HT1080 (cell line): ENCODE measurements at regions not wholly inside any gene's neighbourhood (a gene's known extent, or its start where the extent isn't known, plus 50 kb on each side); places are given as distances from the start of the nearest gene placed in this dataset.
"Not testable (repeated sequence)": the region's sequence is repeated elsewhere in the genome, so short reads cannot be mapped to it uniquely, and the experiment has no call there.

Experiments used
- DNase-seq: peaks from one replicate; pipeline ENCODE4 v3.0.0-alpha.2; 2015; ENCODE audit warnings: low read depth

DNA sequence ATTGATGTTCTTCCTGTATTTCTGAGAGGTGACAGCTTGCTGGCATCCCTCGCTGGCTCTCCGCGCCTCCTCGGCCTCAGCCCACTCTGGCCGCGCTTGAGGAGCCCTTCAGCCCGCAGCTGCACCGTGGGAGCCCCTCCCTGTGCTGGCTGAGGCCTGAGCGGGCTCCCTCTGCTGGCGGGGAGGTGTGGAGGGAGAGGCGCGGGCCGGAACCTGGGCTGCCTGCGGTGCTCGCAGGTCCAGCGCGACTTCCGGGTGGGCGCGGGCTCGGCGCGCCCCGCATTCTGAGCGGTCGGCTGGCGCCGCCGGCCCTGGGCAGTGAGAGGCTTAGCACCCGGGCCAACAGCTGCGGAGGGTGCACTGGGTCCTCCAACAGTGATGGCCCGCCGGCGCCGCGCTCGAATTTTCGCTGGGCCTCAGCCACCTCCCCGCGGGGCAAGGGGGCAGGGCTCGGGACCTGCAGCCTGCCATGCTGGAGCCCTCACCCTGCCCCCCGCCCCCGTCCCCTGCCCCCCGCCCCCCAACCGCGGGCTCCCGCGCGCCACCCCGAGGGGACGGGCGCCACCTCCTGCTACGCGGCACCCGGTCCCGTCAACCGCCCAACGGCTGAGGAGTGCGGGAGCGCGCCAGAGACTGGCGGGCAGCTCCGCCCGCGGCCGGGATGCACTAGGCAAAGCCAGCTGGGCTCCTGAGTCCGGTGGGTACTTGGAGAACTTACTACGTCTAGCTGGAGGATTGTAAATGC, 1353.4 kb upstream of the CDH18 start:
- peak; percentile 11 for DNase-seq

GRCh38 chr5:21340233-21340632, 1352.2 kb upstream of the CDH18 start:
- DNase-seq = not testable (repeated sequence)

- peak; percentile 3 for DNase-seq
Measured at GRCh38 chr5:21336478-21336877, 1348.5 kb upstream of the CDH18 start.

DNA sequence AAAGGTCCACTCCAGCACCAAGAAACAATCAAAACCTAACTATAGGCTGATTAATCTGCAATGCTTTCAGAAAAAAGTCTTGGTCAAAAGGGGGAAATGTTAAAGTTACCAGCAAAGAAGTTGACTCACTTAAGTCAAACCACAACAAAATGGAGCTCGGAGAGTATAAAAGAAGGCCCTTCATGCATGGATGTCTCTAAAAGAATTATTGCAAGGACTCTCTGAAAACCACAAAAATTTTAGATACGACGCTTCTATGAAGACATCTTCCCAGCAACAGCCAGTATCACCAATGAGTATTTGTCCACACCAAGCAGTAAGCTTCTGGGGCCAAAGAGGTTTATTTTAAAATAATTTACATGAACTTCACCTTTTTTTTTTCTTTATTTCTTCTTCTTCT, 1327.4 kb upstream of the CDH18 start:
- not testable (repeated sequence) for DNase-seq

- DNase-seq = not testable (repeated sequence)
Measured at GRCh38 chr5:21301205-21301604, 1313.2 kb upstream of the CDH18 start.

GRCh38 chr5:21274361-21274760, 1286.4 kb upstream of the CDH18 start:
- not testable (repeated sequence) for DNase-seq

DNA sequence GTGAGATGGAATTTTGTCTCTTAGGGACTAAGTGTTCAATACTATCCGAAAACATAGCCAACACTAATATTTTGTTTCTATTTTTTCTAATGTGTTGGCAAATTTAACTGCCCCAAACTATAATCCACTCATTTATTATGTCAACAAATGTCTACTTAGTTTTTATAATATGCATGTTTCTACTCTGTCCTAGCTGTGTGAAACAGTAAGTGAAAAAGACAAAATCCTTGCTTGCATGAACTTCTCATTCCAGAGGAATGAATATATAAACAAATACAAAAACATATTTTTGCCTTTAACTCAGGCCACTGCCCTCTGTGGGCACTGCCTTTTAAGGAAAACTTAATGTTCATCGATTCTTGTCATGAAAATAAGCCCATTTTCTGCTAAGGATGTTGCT, 1275.4 kb upstream of the CDH18 start:
- no peak for DNase-seq

DNA sequence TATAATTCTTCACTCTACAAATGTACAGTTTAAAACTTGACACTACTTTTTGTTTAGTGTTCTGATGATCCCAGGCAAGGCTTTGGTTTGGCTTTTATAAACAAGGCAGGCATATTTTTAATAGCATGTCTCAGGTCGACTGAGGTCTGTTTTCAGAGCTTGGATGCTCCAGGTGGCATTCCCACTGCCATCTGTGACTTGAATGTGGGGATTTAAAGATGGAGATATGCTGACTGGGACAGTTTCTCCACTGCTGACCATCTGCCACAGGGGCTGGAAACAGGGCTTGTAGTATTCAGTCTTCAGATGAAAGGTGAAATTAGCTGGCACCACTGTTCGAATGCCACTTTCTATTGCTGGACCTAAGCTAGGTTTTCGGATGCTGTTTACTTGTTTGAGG, 1266.2 kb upstream of the CDH18 start:
- no peak for DNase-seq

GRCh38 chr5:21244982-21245381, 1257.0 kb upstream of the CDH18 start:
- no peak for DNase-seq

GRCh38 chr5:21238786-21239185, 1250.8 kb upstream of the CDH18 start:
- no peak for DNase-seq

- DNase-seq = no peak
Measured at GRCh38 chr5:21237461-21237860, 1249.5 kb upstream of the CDH18 start.

DNA sequence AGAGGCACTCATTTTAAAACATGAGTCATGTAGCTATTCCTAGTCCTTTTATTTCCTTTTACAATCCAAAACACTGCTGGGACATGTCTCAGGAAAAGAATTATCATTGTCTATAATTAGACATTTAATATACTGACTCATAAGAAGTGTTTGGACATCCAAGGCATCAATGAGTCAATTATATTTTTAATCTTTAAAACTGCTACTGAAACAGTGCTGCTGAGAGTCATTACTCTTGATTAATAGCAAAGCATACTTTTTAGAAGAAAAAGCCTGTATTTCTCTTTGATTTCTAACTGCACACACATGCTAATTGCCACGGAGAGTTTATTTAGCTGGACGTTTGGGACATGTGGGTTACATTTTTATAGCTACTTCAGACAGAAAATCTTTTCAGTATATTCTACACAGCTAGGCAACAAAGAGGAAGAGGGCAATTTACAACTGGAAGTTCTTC, 1249.0 kb upstream of the CDH18 start:
- DNase-seq = peak; percentile 78

DNA sequence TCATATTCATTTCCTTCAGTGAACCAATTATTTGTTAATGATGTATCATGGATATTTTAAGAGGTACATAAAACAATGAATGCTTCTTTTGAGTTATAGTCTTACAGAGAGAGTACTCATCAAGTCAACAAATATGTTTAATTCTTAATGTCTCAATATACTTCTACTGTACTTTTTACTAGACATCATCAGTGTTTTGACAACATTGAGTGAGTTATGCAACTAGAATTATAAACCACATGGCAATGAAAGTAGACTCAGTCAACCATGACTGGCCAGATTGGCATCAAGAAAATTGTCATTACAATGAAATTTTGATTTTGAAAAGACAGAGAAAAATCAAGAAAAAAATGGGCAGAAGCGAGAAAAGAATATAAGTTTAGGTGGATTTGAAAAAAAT, 1248.1 kb upstream of the CDH18 start:
- DNase-seq = no peak

GRCh38 chr5:21225223-21226064, 1237.4 kb upstream of the CDH18 start:
- no peak for DNase-seq

DNA sequence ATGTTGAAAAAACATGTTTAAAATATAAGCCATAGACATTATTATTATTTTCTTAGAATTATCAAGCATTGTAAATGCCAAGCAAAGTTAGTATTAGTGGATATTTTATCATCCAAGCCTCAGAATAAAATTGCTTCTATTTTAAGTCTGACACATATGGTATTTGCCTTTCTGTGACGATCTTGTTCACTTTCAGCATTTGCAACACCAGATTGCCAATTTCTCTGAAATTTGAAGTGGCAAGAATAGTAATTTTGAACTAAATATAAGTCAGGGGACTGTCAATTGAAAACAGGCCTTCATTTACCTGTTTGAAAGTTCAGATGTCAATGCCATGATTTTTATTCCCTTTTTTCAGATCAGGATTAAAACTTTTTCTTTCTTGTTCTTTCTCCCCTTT, 1233.6 kb upstream of the CDH18 start:
- DNase-seq = no peak

- no peak for DNase-seq
Measured at GRCh38 chr5:21219966-21220365, 1232.0 kb upstream of the CDH18 start.

DNA sequence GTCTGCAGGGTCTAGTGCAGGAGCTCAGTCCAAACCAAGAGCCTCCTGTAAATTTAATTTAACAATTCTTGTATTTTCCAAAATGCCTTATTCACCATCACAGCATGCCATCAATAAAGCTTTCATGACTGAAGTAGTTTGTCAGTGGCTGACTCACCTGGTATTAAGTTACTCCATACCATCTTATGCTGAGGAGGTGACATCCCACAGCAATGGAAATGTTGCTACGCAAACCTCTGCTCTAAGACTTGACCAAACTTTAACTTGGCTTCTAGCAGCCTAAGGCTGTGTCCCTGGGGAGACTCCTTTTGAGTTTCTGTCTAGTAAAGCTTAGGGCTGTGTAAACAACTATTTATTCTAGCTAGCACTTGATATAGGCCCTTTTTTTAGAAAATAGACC, 1231.3 kb upstream of the CDH18 start:
- peak; percentile 68 for DNase-seq

DNA sequence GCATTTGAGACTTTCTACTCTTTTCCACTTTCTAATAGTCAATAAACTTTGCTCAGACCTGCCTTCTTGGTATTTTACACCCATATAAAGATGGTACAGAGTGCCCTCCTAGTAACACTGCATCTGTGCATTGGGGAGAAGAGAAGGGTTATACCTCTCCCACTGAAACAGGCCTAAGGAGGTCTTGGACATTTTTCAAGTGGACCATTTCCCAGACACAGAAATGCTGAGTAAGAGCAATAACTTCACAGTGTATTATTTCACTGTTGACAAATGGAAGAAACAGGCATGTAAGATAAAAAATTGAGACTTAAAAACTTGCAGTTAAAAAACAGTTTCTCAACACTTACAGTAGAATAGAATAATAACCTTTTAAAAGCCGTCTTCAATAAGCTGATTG, 1224.0 kb upstream of the CDH18 start:
- no peak for DNase-seq

DNA sequence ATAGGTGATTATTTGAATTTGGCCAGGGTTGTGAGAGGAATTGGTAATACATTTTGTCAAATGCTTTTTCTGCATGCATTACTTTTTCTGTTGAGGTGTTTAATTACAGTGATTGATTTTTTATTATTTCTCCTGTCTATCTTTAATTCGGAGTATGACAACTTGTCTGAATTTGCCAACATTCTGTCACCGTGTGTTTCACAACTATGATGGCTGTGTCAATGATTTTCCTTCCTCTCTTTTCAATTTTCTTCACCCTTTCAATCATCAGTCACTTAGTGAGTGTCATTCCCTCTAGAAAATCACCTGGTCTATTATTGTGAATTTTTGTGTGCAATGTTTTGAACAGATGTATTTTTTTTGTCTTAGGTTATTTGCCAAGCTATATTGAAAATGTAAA, 1221.4 kb upstream of the CDH18 start:
- DNase-seq = no peak

DNA sequence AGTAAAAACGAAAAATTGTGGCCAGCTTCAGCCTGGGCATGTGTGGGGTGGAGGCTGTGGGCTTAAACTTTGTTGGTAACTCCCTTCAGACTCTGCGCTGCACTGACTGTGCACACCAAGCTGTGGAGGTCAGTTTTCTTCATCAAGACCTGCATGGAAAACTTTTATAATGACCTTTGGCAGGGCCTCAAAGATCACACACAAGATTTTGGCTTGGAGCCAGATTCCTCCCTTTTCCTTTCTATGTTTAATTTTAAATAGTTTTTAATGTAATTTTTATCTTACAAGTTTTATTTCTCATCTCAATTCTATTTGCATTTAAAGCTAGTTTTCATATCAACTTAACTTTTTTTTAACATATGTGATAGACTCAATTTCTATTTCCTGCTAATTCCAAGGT, 1211.1 kb upstream of the CDH18 start:
- DNase-seq = no peak

GRCh38 chr5:21195145-21195544, 1207.1 kb upstream of the CDH18 start:
- no peak for DNase-seq

DNA sequence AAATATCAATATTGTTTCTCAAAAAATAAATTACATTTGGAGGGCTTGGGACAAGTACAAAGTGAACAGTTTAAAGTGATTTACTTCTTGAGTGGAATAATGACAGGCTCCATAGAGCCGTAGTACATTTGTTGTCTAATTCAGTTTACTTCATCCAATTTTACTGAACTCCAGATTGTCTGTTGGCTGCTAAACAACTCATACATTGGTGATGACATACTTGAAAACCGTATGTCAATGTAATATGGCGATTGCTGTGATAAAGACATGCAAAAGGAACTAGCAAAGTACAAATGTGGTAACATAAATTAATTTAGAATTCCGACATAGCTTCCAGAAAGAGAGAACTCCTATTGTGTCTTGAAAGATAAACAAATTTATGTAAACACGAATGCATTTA, 1197.5 kb upstream of the CDH18 start:
- no peak for DNase-seq

DNA sequence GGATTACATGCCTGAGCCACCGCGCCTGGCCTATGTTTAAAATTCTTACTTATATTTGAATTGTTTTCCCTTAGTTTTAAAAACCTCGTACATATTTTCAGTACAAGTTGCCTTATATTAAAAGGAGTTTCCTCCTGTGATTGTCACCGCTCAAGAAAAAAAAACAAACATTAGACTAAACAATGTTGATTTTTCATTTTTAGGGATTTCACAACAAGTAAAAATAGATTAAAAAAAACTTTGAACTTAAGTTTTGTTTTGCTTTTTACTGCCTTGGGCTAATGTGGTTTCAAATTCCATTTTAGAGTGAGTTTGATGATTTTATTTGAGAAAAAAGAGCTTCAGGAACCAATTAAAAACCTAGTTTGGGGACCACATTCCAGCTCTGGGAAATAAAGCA, 1196.6 kb upstream of the CDH18 start:
- no peak for DNase-seq
